ENCODE measurements at regions not wholly inside any gene's neighbourhood (a gene's known extent, or its start where the extent isn't known, plus 50 kb on each side); places are given as distances from the start of the nearest gene placed in this dataset.

GRCh38 chr10:44166441-44166840 is 218.5 kb downstream of the CXCL12 start:
- Histone ChIP-seq H3K4me3 (ENCODE audit: low read length in 2 of 2) (no peak overlapping the region), H3K36me3 (ENCODE audit: control insufficient read depth in 2 of 2, insufficient read depth in 2 of 2, low read length in 2 of 2) (no peaks in the 10 kb centered on the region), H3K9me3 (ENCODE audit: control insufficient read depth in 2 of 2, low read length in 2 of 2) (no peaks in the 10 kb centered on the region), H3K4me1 (ENCODE audit: control insufficient read depth in 2 of 2, insufficient read depth in 2 of 2, low read length in 2 of 2) (no peaks in the 10 kb centered on the region), H3K27ac (ENCODE audit: low read depth in 2 of 2, low read length in 2 of 2) (no peak overlapping the region), H3K27me3 (ENCODE audit: control insufficient read depth in 2 of 2, insufficient read depth in 2 of 2, low read length in 2 of 2) (no peaks in the 10 kb centered on the region), H3K9ac (ENCODE audit: low read depth in 1 of 2, low read length in 2 of 2) (no peak overlapping the region)

GRCh38 chr10:44164251-44164956 is 220.5 kb downstream of the CXCL12 start:
- H3K9ac ChIP-seq (ENCODE audit: low read depth in 1 of 2, low read length in 2 of 2), result no peak overlapping the region
- no peaks in the 10 kb centered on the region for H3K4me1 ChIP-seq (ENCODE audit: control insufficient read depth in 2 of 2, insufficient read depth in 2 of 2, low read length in 2 of 2)
- no peak overlapping the region for H3K4me3 ChIP-seq (ENCODE audit: low read length in 2 of 2)
- no peaks in the 10 kb centered on the region for H3K36me3 ChIP-seq (ENCODE audit: control insufficient read depth in 2 of 2, insufficient read depth in 2 of 2, low read length in 2 of 2)
- no peak overlapping the region for H3K27ac ChIP-seq (ENCODE audit: low read depth in 2 of 2, low read length in 2 of 2)
- H3K9me3 ChIP-seq (ENCODE audit: control insufficient read depth in 2 of 2, low read length in 2 of 2), result no peaks in the 10 kb centered on the region
- H3K27me3 ChIP-seq (ENCODE audit: control insufficient read depth in 2 of 2, insufficient read depth in 2 of 2, low read length in 2 of 2), result no peaks in the 10 kb centered on the region

GRCh38 chr10:44161184-44161583 is 223.7 kb downstream of the CXCL12 start:
- H3K4me1 ChIP-seq (ENCODE audit: control insufficient read depth in 2 of 2, insufficient read depth in 2 of 2, low read length in 2 of 2), result no peaks in the 10 kb centered on the region
- no peaks in the 10 kb centered on the region for H3K9me3 ChIP-seq (ENCODE audit: control insufficient read depth in 2 of 2, low read length in 2 of 2)
- no peak overlapping the region for H3K27ac ChIP-seq (ENCODE audit: low read depth in 2 of 2, low read length in 2 of 2)
- no peaks in the 10 kb centered on the region for H3K36me3 ChIP-seq (ENCODE audit: control insufficient read depth in 2 of 2, insufficient read depth in 2 of 2, low read length in 2 of 2)
- no peaks in the 10 kb centered on the region for H3K27me3 ChIP-seq (ENCODE audit: control insufficient read depth in 2 of 2, insufficient read depth in 2 of 2, low read length in 2 of 2)
- H3K4me3 ChIP-seq (ENCODE audit: low read length in 2 of 2), result no peak overlapping the region
- H3K9ac ChIP-seq (ENCODE audit: low read depth in 1 of 2, low read length in 2 of 2), result no peak overlapping the region

DNA sequence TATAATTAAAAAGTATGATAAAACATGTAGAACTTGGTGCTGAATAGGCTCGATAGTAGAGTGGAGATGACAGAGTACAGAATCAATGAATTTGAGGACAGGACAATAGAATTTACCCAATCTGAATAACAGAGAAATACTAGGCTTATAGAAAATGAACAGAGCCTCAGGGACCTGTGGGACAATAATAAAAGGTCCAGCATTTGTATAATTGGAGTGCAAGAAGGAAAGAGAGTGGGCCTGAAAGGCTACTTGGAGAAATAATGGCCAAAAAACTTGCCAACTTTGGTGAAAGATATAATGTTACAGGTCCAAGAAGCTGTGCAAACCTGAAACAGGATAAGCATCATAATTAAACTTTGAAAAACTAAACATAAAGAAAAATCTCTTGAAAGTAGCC is 227.3 kb downstream of the CXCL12 start:
- Histone ChIP-seq H3K9me3 (ENCODE audit: control insufficient read depth in 2 of 2, low read length in 2 of 2) (no peaks in the 10 kb centered on the region), H3K4me1 (ENCODE audit: control insufficient read depth in 2 of 2, insufficient read depth in 2 of 2, low read length in 2 of 2) (no peaks in the 10 kb centered on the region), H3K27me3 (ENCODE audit: control insufficient read depth in 2 of 2, insufficient read depth in 2 of 2, low read length in 2 of 2) (no peaks in the 10 kb centered on the region), H3K27ac (ENCODE audit: low read depth in 2 of 2, low read length in 2 of 2) (no peak overlapping the region), H3K36me3 (ENCODE audit: control insufficient read depth in 2 of 2, insufficient read depth in 2 of 2, low read length in 2 of 2) (no peaks in the 10 kb centered on the region), H3K4me3 (ENCODE audit: low read length in 2 of 2) (no peak overlapping the region), H3K9ac (ENCODE audit: low read depth in 1 of 2, low read length in 2 of 2) (no peak overlapping the region)

DNA sequence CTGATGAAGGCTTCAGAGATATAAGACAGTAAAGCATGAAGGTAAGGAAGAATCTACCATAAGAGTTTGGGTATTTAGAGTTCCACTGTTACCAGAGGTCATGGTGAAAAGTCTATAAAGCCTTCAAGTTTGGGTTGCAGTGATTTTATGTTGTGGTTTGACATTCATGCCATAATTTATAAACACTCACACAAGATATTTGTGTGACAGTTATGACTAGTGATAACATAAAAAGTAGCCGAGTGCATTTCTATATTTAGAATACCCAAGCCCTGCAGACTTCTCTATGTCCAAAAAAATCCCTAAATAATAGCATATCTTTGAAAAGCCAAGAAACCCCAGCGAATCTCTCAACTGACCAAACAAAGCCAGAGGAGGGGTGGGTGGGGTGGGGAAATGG is 229.9 kb downstream of the CXCL12 start:
- H3K4me1 ChIP-seq (ENCODE audit: control insufficient read depth in 2 of 2, insufficient read depth in 2 of 2, low read length in 2 of 2), result no peaks in the 10 kb centered on the region
- no peaks in the 10 kb centered on the region for H3K36me3 ChIP-seq (ENCODE audit: control insufficient read depth in 2 of 2, insufficient read depth in 2 of 2, low read length in 2 of 2)
- H3K9me3 ChIP-seq (ENCODE audit: control insufficient read depth in 2 of 2, low read length in 2 of 2), result no peaks in the 10 kb centered on the region
- H3K9ac ChIP-seq (ENCODE audit: low read depth in 1 of 2, low read length in 2 of 2), result no peak overlapping the region
- no peak overlapping the region for H3K27ac ChIP-seq (ENCODE audit: low read depth in 2 of 2, low read length in 2 of 2)
- no peak overlapping the region for H3K4me3 ChIP-seq (ENCODE audit: low read length in 2 of 2)
- H3K27me3 ChIP-seq (ENCODE audit: control insufficient read depth in 2 of 2, insufficient read depth in 2 of 2, low read length in 2 of 2), result no peaks in the 10 kb centered on the region

DNA sequence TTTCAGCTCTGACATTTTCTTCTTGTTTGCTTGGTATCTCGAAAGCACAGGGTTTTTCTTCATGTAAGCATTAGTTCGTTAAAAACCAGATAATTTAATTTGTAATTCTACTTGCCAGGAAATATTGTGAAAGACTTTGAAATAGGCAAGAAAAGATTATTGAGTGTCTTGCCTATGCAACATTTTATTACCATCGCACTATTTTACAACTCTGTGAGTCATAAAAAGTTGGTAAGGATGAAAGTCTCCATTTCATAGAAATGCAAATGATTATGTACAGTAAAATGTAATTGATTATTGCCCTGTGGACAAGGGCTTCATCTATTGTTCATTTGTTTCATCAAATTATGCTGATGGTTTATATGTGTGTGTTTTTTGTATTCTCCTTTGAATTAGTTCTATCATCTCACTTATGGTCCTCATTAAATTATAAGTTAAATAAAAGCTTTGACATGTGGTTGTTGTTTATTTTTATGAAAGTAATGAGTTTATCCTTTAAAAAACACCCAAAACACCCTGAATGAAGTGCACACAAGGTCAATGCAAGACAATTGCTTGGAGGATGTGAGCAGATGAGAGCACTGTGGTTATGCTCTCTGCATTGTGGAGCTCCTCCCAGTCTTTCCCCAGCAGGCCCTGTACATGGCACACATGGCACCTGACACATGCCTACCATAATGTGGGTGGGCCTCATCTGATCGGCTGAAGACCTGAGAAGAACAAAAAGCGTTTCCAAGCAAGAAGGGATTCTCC is 230.8 kb downstream of the CXCL12 start:
- H3K27me3 ChIP-seq (ENCODE audit: control insufficient read depth in 2 of 2, insufficient read depth in 2 of 2, low read length in 2 of 2), result no peaks in the 10 kb centered on the region
- no peak overlapping the region for H3K4me3 ChIP-seq (ENCODE audit: low read length in 2 of 2)
- H3K9me3 ChIP-seq (ENCODE audit: control insufficient read depth in 2 of 2, low read length in 2 of 2), result no peaks in the 10 kb centered on the region
- no peak overlapping the region for H3K27ac ChIP-seq (ENCODE audit: low read depth in 2 of 2, low read length in 2 of 2)
- no peak overlapping the region for H3K9ac ChIP-seq (ENCODE audit: low read depth in 1 of 2, low read length in 2 of 2)
- no peaks in the 10 kb centered on the region for H3K4me1 ChIP-seq (ENCODE audit: control insufficient read depth in 2 of 2, insufficient read depth in 2 of 2, low read length in 2 of 2)
- no peaks in the 10 kb centered on the region for H3K36me3 ChIP-seq (ENCODE audit: control insufficient read depth in 2 of 2, insufficient read depth in 2 of 2, low read length in 2 of 2)

DNA sequence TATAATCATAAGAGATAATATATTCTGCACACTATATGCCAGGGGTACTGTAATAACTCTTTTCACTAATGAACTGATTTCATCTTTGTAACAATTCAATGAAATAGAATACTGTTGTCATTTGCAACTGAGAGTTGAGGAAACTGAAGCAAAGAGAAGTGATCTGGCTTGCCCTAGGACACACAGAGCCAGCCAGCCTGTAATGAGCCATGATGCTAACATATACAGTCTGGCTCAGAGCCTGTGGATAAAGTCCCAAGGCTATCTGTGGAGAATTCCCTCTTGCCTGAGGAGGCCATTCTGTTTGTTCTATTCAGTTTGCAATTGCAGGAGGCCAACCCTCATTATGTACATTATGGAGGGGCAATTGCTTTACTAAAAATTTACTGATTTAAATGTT is 241.3 kb downstream of the CXCL12 start:
- H3K4me3 ChIP-seq (ENCODE audit: low read length in 2 of 2), result no peak overlapping the region
- no peaks in the 10 kb centered on the region for H3K27me3 ChIP-seq (ENCODE audit: control insufficient read depth in 2 of 2, insufficient read depth in 2 of 2, low read length in 2 of 2)
- H3K9ac ChIP-seq (ENCODE audit: low read depth in 1 of 2, low read length in 2 of 2), result no peak overlapping the region
- H3K36me3 ChIP-seq (ENCODE audit: control insufficient read depth in 2 of 2, insufficient read depth in 2 of 2, low read length in 2 of 2), result no peaks in the 10 kb centered on the region
- no peak overlapping the region for H3K27ac ChIP-seq (ENCODE audit: low read depth in 2 of 2, low read length in 2 of 2)
- H3K9me3 ChIP-seq (ENCODE audit: control insufficient read depth in 2 of 2, low read length in 2 of 2), result no peaks in the 10 kb centered on the region
- no peaks in the 10 kb centered on the region for H3K4me1 ChIP-seq (ENCODE audit: control insufficient read depth in 2 of 2, insufficient read depth in 2 of 2, low read length in 2 of 2)

GRCh38 chr10:44132361-44133289 is 252.3 kb downstream of the CXCL12 start:
- Histone ChIP-seq H3K4me1 (ENCODE audit: control insufficient read depth in 2 of 2, insufficient read depth in 2 of 2, low read length in 2 of 2) (no peaks in the 10 kb centered on the region), H3K27me3 (ENCODE audit: control insufficient read depth in 2 of 2, insufficient read depth in 2 of 2, low read length in 2 of 2) (no peaks in the 10 kb centered on the region), H3K9me3 (ENCODE audit: control insufficient read depth in 2 of 2, low read length in 2 of 2) (no peaks in the 10 kb centered on the region), H3K4me3 (ENCODE audit: low read length in 2 of 2) (no peak overlapping the region), H3K36me3 (ENCODE audit: control insufficient read depth in 2 of 2, insufficient read depth in 2 of 2, low read length in 2 of 2) (no peaks in the 10 kb centered on the region), H3K27ac (ENCODE audit: low read depth in 2 of 2, low read length in 2 of 2) (no peak overlapping the region), H3K9ac (ENCODE audit: low read depth in 1 of 2, low read length in 2 of 2) (no peak overlapping the region)

GRCh38 chr10:44126291-44126717 is 258.6 kb downstream of the CXCL12 start:
- H3K9me3 ChIP-seq (ENCODE audit: control insufficient read depth in 2 of 2, low read length in 2 of 2), result no peaks in the 10 kb centered on the region
- H3K9ac ChIP-seq (ENCODE audit: low read depth in 1 of 2, low read length in 2 of 2), result no peak overlapping the region
- H3K27ac ChIP-seq (ENCODE audit: low read depth in 2 of 2, low read length in 2 of 2), result no peak overlapping the region
- H3K36me3 ChIP-seq (ENCODE audit: control insufficient read depth in 2 of 2, insufficient read depth in 2 of 2, low read length in 2 of 2), result no peaks in the 10 kb centered on the region
- no peak overlapping the region for H3K4me3 ChIP-seq (ENCODE audit: low read length in 2 of 2)
- no peaks in the 10 kb centered on the region for H3K4me1 ChIP-seq (ENCODE audit: control insufficient read depth in 2 of 2, insufficient read depth in 2 of 2, low read length in 2 of 2)
- H3K27me3 ChIP-seq (ENCODE audit: control insufficient read depth in 2 of 2, insufficient read depth in 2 of 2, low read length in 2 of 2), result no peaks in the 10 kb centered on the region

DNA sequence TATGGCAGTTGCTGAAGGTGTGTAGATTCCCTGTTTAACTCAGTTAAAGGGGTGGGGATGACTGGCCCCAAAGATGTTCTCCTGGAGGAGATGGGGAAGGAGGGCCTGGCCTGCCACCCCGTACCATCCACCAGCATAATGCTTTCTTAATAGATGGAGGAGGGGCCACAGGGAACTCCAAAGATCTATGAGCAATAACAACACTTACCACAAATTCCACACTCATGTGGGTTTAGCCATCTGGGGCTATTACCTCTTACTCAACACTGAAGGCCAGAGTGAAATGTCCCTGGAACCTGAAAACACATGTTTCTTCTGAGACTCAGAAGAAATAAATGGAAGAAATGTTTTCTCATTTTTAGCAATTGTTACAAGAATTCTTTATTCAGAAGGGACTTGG is 259.0 kb downstream of the CXCL12 start:
- no peaks in the 10 kb centered on the region for H3K9me3 ChIP-seq (ENCODE audit: control insufficient read depth in 2 of 2, low read length in 2 of 2)
- no peaks in the 10 kb centered on the region for H3K4me1 ChIP-seq (ENCODE audit: control insufficient read depth in 2 of 2, insufficient read depth in 2 of 2, low read length in 2 of 2)
- no peak overlapping the region for H3K4me3 ChIP-seq (ENCODE audit: low read length in 2 of 2)
- H3K36me3 ChIP-seq (ENCODE audit: control insufficient read depth in 2 of 2, insufficient read depth in 2 of 2, low read length in 2 of 2), result no peaks in the 10 kb centered on the region
- H3K27ac ChIP-seq (ENCODE audit: low read depth in 2 of 2, low read length in 2 of 2), result no peak overlapping the region
- no peaks in the 10 kb centered on the region for H3K27me3 ChIP-seq (ENCODE audit: control insufficient read depth in 2 of 2, insufficient read depth in 2 of 2, low read length in 2 of 2)
- H3K9ac ChIP-seq (ENCODE audit: low read depth in 1 of 2, low read length in 2 of 2), result no peak overlapping the region

Data from mucosa of rectum (tissue), 2 donors.